WTC11 (cell line): ENCODE measurements at regions not wholly inside any gene's neighbourhood (a gene's known extent, or its start where the extent isn't known, plus 50 kb on each side); places are given as distances from the start of the nearest gene placed in this dataset.

Experiments used
- E2F1 ChIP-seq: sonication (generic); formaldehyde crosslinking; IDR thresholded peaks from 2 replicates; pipeline ENCODE4 v1.8.0; 2022; ENCODE audit warnings: mild to moderate bottlenecking, missing genetic modification reagents
- FOXP1 ChIP-seq: sonication (generic); formaldehyde crosslinking; IDR thresholded peaks from 2 replicates; pipeline ENCODE4 v1.8.0; 2022; ENCODE audit warnings: missing genetic modification reagents, mild to moderate bottlenecking, moderate library complexity, borderline replicate concordance
- SP1 ChIP-seq: sonication (generic); formaldehyde crosslinking; conservative IDR thresholded peaks from 2 replicates; pipeline ENCODE4 v1.8.1; 2022; ENCODE audit warnings: missing genetic modification reagents
- TF ChIP-seq, protein P1 (sequence below): fragments of 200-600 bp; IDR thresholded peaks from 2 replicates; pipeline ENCODE4 v1.8.0; 2022; ENCODE audit warnings: antibody characterized with exemption

- TF ChIP-seq, protein P1, sequence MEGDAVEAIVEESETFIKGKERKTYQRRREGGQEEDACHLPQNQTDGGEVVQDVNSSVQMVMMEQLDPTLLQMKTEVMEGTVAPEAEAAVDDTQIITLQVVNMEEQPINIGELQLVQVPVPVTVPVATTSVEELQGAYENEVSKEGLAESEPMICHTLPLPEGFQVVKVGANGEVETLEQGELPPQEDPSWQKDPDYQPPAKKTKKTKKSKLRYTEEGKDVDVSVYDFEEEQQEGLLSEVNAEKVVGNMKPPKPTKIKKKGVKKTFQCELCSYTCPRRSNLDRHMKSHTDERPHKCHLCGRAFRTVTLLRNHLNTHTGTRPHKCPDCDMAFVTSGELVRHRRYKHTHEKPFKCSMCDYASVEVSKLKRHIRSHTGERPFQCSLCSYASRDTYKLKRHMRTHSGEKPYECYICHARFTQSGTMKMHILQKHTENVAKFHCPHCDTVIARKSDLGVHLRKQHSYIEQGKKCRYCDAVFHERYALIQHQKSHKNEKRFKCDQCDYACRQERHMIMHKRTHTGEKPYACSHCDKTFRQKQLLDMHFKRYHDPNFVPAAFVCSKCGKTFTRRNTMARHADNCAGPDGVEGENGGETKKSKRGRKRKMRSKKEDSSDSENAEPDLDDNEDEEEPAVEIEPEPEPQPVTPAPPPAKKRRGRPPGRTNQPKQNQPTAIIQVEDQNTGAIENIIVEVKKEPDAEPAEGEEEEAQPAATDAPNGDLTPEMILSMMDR: no peak
- no peak for TF ChIP-seq FOXP1 (CRISPR knock-in tag)
- TF ChIP-seq E2F1 (CRISPR knock-in tag): no peak
- TF ChIP-seq SP1 (CRISPR knock-in tag): no peak
Observed at GRCh38 chr13:111941845-111942447, 125.0 kb upstream of the SOX1 start.
